Coronary artery (tissue), 2 donors: ENCODE measurements at regions not wholly inside any gene's neighbourhood (a gene's known extent, or its start where the extent isn't known, plus 50 kb on each side); places are given as distances from the start of the nearest gene placed in this dataset.

Experiments used
- DNase-seq: peaks from one replicate; pipeline ENCODE4 v3.0.0-alpha.2; 2017; ENCODE audit warnings: low spot score
- H3K27ac ChIP-seq, 2 donors: fragments of 200-600 bp; sonication (generic); one replicate each; pipeline ENCODE4 v1.5.1; 2016 to 2019
- H3K4me3 ChIP-seq: fragments of 200-600 bp; sonication (generic); 2 replicates; pipeline ENCODE4 v1.5.1; 2016; ENCODE audit warnings: mild to moderate bottlenecking, moderate library complexity
- CTCF ChIP-seq: fragments of 200-600 bp; sonication (generic); IDR thresholded peaks from one replicate; pipeline ENCODE4 v1.5.1; 2019; ENCODE audit warnings: antibody characterized with exemption

GRCh38 chr20:50379991-50380696 lies 130.0 kb upstream of the PTPN1 start:
- peak overlapping the region; percentile 73 to 87 for H3K27ac ChIP-seq
- no peak overlapping the region for H3K4me3 ChIP-seq
- DNase-seq, result no peak
- TF ChIP-seq CTCF, result no peak

GRCh38 chr20:50380697-50381040 lies 129.5 kb upstream of the PTPN1 start:
- Histone ChIP-seq H3K27ac (peak overlapping the region in 1 of 2 donors; percentile 73), H3K4me3 (no peak overlapping the region)
- no peak for TF ChIP-seq CTCF
- DNase-seq, result no peak

GRCh38 chr20:50381075-50381732 lies 129.0 kb upstream of the PTPN1 start:
- no peak overlapping the region for H3K4me3 ChIP-seq
- DNase-seq, result no peak
- no peak for TF ChIP-seq CTCF
- peak overlapping the region in 1 of 2 donors; percentile 18 for H3K27ac ChIP-seq

GRCh38 chr20:50381771-50382593 lies 128.2 kb upstream of the PTPN1 start:
- H3K4me3 ChIP-seq, result no peak overlapping the region
- TF ChIP-seq CTCF, result no peak
- H3K27ac ChIP-seq, result peak overlapping the region; percentile 0 to 18
- DNase-seq, result no peak

GRCh38 chr20:50385733-50386640 lies 124.2 kb upstream of the PTPN1 start:
- TF ChIP-seq CTCF, result no peak
- no peak overlapping the region for H3K4me3 ChIP-seq
- no peak for DNase-seq
- no peak overlapping the region for H3K27ac ChIP-seq

- Histone ChIP-seq H3K27ac (no peak overlapping the region), H3K4me3 (no peak overlapping the region)
- TF ChIP-seq CTCF, result no peak
- no peak for DNase-seq
These were observed 123.6 kb upstream of the PTPN1 start for GRCh38 chr20:50386641-50386960.
